ENCODE measurements at regions not wholly inside any gene's neighbourhood (a gene's known extent, or its start where the extent isn't known, plus 50 kb on each side); places are given as distances from the start of the nearest gene placed in this dataset.

DNA sequence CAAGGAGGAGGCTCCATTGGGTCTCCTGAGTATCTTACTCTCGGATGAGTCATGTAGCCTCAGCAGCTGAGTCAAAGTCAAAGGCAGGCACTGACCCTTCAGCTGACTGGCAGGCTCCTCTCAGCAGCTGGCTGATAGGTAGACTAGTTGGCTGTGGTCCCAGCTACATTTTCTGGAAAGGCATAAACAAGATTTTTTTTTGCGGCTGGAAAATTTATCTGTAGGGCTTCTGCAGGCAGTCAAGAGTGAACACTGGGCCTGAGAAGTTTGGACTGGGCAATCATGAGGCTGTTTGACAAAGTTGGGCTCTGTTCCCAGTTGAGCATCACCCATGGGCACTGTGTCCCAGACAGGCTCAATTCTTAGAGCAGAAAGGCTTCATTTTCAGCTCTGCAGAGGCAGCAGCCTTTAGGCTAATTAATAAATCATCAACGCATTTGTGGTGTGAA, 796.2 kb downstream of the CCSER2 start:
- no peaks in the 10 kb centered on the region for H3F3A ChIP-seq (replicated peaks; ENCODE audit: low read depth)
- H3K27me3 ChIP-seq (ENCODE audit: insufficient read depth) = no peaks in the 10 kb centered on the region
- no peak overlapping the region for H3K27ac ChIP-seq (ENCODE audit: low read depth)
- DNase-seq (ENCODE audit: low spot score) (no peak), ATAC-seq (no peak)
- H3K27ac Mint-ChIP-seq = no peak overlapping the region
- no peak overlapping the region for H3K4me2 ChIP-seq
- peaks cover 3% of the 10 kb centered on the region; the same call in 1 of the 2 replicates for H3K36me3 ChIP-seq (ENCODE audit: insufficient read depth)
- H2AFZ ChIP-seq = no peak overlapping the region
- H3K79me2 ChIP-seq (replicated peaks; ENCODE audit: insufficient read depth) = no peaks in the 10 kb centered on the region
- no peaks in the 10 kb centered on the region for H3K4me1 Mint-ChIP-seq
- H3K9me2 ChIP-seq (ENCODE audit: insufficient read depth) = no peaks in the 10 kb centered on the region
- no peaks in the 10 kb centered on the region for H3K27me3 Mint-ChIP-seq (ENCODE audit: insufficient read depth, low read depth, poor library complexity)
- peaks cover 10% of the 10 kb centered on the region; the same call in 2 of the 3 replicates for H3K36me3 Mint-ChIP-seq (ENCODE audit: low read depth)
- H3K4me1 ChIP-seq (ENCODE audit: insufficient read depth) = no peaks in the 10 kb centered on the region
- TF ChIP-seq EZH2phosphoT487 (IDR thresholded peaks at IDR 0.05; ENCODE audit: unreplicated experiment) (no peak), ZNF114 (CRISPR knock-in tag; IDR thresholded peaks at IDR 0.05) (no peak), EZH2 (IDR thresholded peaks at IDR 0.05; ENCODE audit: low read depth, unreplicated experiment) (no peak), NANOG (IDR thresholded peaks at IDR 0.05; ENCODE audit: borderline replicate concordance) (no peak), CREB1 (CRISPR knock-in tag; IDR thresholded peaks at IDR 0.05; ENCODE audit: low read depth) (no peak), JUNB (IDR thresholded peaks at IDR 0.05; ENCODE audit: unreplicated experiment) (no peak), STAT1 (IDR thresholded peaks at IDR 0.05; ENCODE audit: unreplicated experiment) (no peak), POLR2AphosphoS5 (IDR thresholded peaks at IDR 0.05; ENCODE audit: low read depth) (no peak), ZNF331 (CRISPR knock-in tag; IDR thresholded peaks at IDR 0.05; ENCODE audit: low read depth) (no peak)
- TF ChIP-seq, protein P1, sequence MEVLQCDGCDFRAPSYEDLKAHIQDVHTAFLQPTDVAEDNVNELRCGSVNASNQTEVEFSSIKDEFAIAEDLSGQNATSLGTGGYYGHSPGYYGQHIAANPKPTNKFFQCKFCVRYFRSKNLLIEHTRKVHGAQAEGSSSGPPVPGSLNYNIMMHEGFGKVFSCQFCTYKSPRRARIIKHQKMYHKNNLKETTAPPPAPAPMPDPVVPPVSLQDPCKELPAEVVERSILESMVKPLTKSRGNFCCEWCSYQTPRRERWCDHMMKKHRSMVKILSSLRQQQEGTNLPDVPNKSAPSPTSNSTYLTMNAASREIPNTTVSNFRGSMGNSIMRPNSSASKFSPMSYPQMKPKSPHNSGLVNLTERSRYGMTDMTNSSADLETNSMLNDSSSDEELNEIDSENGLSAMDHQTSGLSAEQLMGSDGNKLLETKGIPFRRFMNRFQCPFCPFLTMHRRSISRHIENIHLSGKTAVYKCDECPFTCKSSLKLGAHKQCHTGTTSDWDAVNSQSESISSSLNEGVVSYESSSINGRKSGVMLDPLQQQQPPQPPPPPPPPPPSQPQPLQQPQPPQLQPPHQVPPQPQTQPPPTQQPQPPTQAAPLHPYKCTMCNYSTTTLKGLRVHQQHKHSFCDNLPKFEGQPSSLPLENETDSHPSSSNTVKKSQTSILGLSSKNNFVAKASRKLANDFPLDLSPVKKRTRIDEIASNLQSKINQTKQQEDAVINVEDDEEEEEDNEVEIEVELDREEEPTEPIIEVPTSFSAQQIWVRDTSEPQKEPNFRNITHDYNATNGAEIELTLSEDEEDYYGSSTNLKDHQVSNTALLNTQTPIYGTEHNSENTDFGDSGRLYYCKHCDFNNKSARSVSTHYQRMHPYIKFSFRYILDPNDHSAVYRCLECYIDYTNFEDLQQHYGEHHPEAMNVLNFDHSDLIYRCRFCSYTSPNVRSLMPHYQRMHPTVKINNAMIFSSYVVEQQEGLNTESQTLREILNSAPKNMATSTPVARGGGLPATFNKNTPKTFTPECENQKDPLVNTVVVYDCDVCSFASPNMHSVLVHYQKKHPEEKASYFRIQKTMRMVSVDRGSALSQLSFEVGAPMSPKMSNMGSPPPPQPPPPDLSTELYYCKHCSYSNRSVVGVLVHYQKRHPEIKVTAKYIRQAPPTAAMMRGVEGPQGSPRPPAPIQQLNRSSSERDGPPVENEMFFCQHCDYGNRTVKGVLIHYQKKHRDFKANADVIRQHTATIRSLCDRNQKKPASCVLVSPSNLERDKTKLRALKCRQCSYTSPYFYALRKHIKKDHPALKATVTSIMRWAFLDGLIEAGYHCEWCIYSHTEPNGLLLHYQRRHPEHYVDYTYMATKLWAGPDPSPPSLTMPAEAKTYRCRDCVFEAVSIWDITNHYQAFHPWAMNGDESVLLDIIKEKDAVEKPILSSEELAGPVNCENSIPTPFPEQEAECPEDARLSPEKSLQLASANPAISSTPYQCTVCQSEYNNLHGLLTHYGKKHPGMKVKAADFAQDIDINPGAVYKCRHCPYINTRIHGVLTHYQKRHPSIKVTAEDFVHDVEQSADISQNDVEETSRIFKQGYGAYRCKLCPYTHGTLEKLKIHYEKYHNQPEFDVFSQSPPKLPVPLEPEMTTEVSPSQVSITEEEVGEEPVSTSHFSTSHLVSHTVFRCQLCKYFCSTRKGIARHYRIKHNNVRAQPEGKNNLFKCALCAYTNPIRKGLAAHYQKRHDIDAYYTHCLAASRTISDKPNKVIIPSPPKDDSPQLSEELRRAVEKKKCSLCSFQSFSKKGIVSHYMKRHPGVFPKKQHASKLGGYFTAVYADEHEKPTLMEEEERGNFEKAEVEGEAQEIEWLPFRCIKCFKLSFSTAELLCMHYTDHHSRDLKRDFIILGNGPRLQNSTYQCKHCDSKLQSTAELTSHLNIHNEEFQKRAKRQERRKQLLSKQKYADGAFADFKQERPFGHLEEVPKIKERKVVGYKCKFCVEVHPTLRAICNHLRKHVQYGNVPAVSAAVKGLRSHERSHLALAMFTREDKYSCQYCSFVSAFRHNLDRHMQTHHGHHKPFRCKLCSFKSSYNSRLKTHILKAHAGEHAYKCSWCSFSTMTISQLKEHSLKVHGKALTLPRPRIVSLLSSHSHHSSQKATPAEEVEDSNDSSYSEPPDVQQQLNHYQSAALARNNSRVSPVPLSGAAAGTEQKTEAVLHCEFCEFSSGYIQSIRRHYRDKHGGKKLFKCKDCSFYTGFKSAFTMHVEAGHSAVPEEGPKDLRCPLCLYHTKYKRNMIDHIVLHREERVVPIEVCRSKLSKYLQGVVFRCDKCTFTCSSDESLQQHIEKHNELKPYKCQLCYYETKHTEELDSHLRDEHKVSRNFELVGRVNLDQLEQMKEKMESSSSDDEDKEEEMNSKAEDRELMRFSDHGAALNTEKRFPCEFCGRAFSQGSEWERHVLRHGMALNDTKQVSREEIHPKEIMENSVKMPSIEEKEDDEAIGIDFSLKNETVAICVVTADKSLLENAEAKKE (CRISPR knock-in tag; IDR thresholded peaks at IDR 0.05) = no peak
- TF ChIP-seq, protein P2, sequence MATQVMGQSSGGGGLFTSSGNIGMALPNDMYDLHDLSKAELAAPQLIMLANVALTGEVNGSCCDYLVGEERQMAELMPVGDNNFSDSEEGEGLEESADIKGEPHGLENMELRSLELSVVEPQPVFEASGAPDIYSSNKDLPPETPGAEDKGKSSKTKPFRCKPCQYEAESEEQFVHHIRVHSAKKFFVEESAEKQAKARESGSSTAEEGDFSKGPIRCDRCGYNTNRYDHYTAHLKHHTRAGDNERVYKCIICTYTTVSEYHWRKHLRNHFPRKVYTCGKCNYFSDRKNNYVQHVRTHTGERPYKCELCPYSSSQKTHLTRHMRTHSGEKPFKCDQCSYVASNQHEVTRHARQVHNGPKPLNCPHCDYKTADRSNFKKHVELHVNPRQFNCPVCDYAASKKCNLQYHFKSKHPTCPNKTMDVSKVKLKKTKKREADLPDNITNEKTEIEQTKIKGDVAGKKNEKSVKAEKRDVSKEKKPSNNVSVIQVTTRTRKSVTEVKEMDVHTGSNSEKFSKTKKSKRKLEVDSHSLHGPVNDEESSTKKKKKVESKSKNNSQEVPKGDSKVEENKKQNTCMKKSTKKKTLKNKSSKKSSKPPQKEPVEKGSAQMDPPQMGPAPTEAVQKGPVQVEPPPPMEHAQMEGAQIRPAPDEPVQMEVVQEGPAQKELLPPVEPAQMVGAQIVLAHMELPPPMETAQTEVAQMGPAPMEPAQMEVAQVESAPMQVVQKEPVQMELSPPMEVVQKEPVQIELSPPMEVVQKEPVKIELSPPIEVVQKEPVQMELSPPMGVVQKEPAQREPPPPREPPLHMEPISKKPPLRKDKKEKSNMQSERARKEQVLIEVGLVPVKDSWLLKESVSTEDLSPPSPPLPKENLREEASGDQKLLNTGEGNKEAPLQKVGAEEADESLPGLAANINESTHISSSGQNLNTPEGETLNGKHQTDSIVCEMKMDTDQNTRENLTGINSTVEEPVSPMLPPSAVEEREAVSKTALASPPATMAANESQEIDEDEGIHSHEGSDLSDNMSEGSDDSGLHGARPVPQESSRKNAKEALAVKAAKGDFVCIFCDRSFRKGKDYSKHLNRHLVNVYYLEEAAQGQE (IDR thresholded peaks at IDR 0.05; ENCODE audit: unreplicated experiment) = no peak
- peaks cover 73% of the 10 kb centered on the region for H3K9me3 Mint-ChIP-seq
- H3K4me3 ChIP-seq = no peak overlapping the region
- H3K4me3 Mint-ChIP-seq = no peak overlapping the region
- H4K20me1 ChIP-seq (replicated peaks; ENCODE audit: insufficient read depth) = no peaks in the 10 kb centered on the region

Measured in GM23338 (cell line).